IPS-NIHi11 (cell line): ENCODE measurements at regions not wholly inside any gene's neighbourhood (a gene's known extent, or its start where the extent isn't known, plus 50 kb on each side); places are given as distances from the start of the nearest gene placed in this dataset.
"Not testable (repeated sequence)": the region's sequence is repeated elsewhere in the genome, so short reads cannot be mapped to it uniquely, and the experiment has no call there.

ENCODE experiments used
- DNase-seq: peaks from one replicate; pipeline ENCODE4 v3.0.0; 2012; ENCODE audit warnings: mixed read lengths, low spot score

GRCh38 chr18:10354241-10354811 lies 100.1 kb upstream of the APCDD1 start:
- DNase-seq, result no peak

- no peak for DNase-seq
Observed at GRCh38 chr18:10354890-10355289, 99.5 kb upstream of the APCDD1 start.

- DNase-seq, result not testable (repeated sequence)
Observed at GRCh38 chr18:10356999-10357398, 97.4 kb upstream of the APCDD1 start.

GRCh38 chr18:10361660-10362059 lies 92.8 kb upstream of the APCDD1 start:
- no peak for DNase-seq

GRCh38 chr18:10365021-10365500 lies 89.4 kb upstream of the APCDD1 start:
- DNase-seq, result no peak

GRCh38 chr18:10365901-10366300 lies 88.5 kb upstream of the APCDD1 start:
- no peak for DNase-seq

GRCh38 chr18:10367836-10368235 lies 86.6 kb upstream of the APCDD1 start:
- no peak for DNase-seq

- no peak for DNase-seq
Observed at GRCh38 chr18:10368456-10369453, 85.7 kb upstream of the APCDD1 start.

- no peak for DNase-seq
Observed at GRCh38 chr18:10370716-10371115, 83.7 kb upstream of the APCDD1 start.

- DNase-seq, result no peak
Observed at GRCh38 chr18:10371165-10371564, 83.3 kb upstream of the APCDD1 start.

GRCh38 chr18:10374195-10374594 lies 80.2 kb upstream of the APCDD1 start:
- DNase-seq, result no peak

GRCh38 chr18:10374636-10375293 lies 79.7 kb upstream of the APCDD1 start:
- no peak for DNase-seq

GRCh38 chr18:10376731-10377130 lies 77.7 kb upstream of the APCDD1 start:
- DNase-seq, result no peak

GRCh38 chr18:10377956-10378355 lies 76.5 kb upstream of the APCDD1 start:
- no peak for DNase-seq

GRCh38 chr18:10378688-10379420 lies 75.6 kb upstream of the APCDD1 start:
- DNase-seq, result no peak

GRCh38 chr18:10379522-10379921 lies 74.9 kb upstream of the APCDD1 start:
- DNase-seq, result no peak

- DNase-seq, result no peak
Observed at GRCh38 chr18:10381516-10381915, 72.9 kb upstream of the APCDD1 start.

GRCh38 chr18:10381951-10382350 lies 72.5 kb upstream of the APCDD1 start:
- DNase-seq, result no peak

- DNase-seq, result no peak
Observed at GRCh38 chr18:10386049-10386448, 68.4 kb upstream of the APCDD1 start.

GRCh38 chr18:10386956-10387355 lies 67.5 kb upstream of the APCDD1 start:
- no peak for DNase-seq

GRCh38 chr18:10387399-10387798 lies 67.0 kb upstream of the APCDD1 start:
- DNase-seq, result no peak

- no peak for DNase-seq
Observed at GRCh38 chr18:10388373-10388772, 66.1 kb upstream of the APCDD1 start.
